KMS-11 (cell line): ENCODE measurements at regions not wholly inside any gene's neighbourhood (a gene's known extent, or its start where the extent isn't known, plus 50 kb on each side); places are given as distances from the start of the nearest gene placed in this dataset.

ENCODE experiments used
- H2AFZ ChIP-seq: fragments of 200-600 bp; sonication (generic); 2 replicates; pipeline ENCODE4 v1.6.1; 2016; ENCODE audit warnings: antibody characterized with exemption, mixed run types, low read depth
- H3K27ac ChIP-seq: fragments of 200-600 bp; sonication (generic); 2 replicates; pipeline ENCODE4 v1.6.1; 2016; ENCODE audit warnings: mild to moderate bottlenecking, mixed run types
- H3K27me3 ChIP-seq: fragments of 200-600 bp; sonication (generic); 2 replicates; pipeline ENCODE4 v1.6.1; 2017; ENCODE audit warnings: mild to moderate bottlenecking, low read depth, mixed run types, moderate library complexity; ENCODE audit not compliant: insufficient read depth
- H3K36me3 ChIP-seq: fragments of 200-600 bp; sonication (generic); 2 replicates; pipeline ENCODE4 v1.6.1; 2017; ENCODE audit warnings: mild to moderate bottlenecking, mixed run types; ENCODE audit not compliant: insufficient read depth
- H3K4me1 ChIP-seq: fragments of 200-600 bp; sonication (generic); 2 replicates; pipeline ENCODE4 v1.6.1; 2016; ENCODE audit warnings: mild to moderate bottlenecking, low read depth, mixed run types; ENCODE audit not compliant: poor library complexity, severe bottlenecking
- H3K4me2 ChIP-seq: fragments of 200-600 bp; sonication (generic); 2 replicates; pipeline ENCODE4 v1.7.0; 2016; ENCODE audit warnings: mild to moderate bottlenecking, mixed run types
- H3K4me3 ChIP-seq: fragments of 200-600 bp; sonication (generic); IDR thresholded peaks from 2 replicates; pipeline ENCODE4 v1.6.1; 2017; ENCODE audit warnings: low read depth, low read length, mixed read lengths; ENCODE audit not compliant: insufficient read depth
- H3K79me2 ChIP-seq: fragments of 200-600 bp; sonication (generic); 2 replicates; pipeline ENCODE4 v1.6.1; 2016; ENCODE audit warnings: low read depth, mixed run types; ENCODE audit not compliant: insufficient read depth
- H3K9ac ChIP-seq: fragments of 200-600 bp; sonication (generic); 2 replicates; pipeline ENCODE4 v1.6.1; 2016; ENCODE audit warnings: mild to moderate bottlenecking, mixed run types
- H4K20me1 ChIP-seq: fragments of 200-600 bp; sonication (generic); 2 replicates; pipeline ENCODE4 v1.6.1; 2016; ENCODE audit warnings: mild to moderate bottlenecking, mixed run types; ENCODE audit not compliant: insufficient read depth
- TF ChIP-seq, protein P1 (sequence below): fragments of 200-600 bp; sonication (generic); conservative IDR thresholded peaks from 2 replicates; pipeline ENCODE4 v1.6.1; 2017; ENCODE audit warnings: low read depth, mild to moderate bottlenecking, antibody characterized with exemption, low read length, moderate library complexity, mixed read lengths

DNA sequence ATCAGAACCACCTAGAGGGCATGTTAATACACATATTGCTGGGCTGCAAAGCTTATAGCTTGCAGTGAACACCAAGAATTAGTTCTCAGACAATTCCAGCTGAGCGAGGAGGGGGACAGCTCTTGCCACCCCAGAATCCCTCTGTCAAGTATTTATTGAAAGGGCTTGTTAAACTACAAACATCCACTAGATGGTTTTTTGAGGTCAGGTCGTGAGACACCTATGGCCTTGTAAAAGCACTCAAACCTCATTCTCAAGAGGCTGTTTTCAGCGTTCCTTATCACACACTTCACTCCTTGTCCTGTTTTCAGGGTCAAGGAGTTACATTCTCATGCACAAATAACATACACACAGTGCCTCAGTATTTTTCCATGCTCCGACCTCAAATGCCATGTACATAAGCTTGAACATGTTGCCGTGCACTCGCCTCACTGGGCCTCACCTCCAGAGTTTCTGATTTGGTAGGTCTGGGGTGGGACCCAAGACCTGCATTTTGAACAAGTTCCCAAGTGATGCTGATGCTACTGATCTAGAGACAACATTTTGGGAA, 98.8 kb upstream of the PTPRR start:
- no peaks in the 10 kb centered on the region for H3K27me3 ChIP-seq
- TF ChIP-seq, protein P1, sequence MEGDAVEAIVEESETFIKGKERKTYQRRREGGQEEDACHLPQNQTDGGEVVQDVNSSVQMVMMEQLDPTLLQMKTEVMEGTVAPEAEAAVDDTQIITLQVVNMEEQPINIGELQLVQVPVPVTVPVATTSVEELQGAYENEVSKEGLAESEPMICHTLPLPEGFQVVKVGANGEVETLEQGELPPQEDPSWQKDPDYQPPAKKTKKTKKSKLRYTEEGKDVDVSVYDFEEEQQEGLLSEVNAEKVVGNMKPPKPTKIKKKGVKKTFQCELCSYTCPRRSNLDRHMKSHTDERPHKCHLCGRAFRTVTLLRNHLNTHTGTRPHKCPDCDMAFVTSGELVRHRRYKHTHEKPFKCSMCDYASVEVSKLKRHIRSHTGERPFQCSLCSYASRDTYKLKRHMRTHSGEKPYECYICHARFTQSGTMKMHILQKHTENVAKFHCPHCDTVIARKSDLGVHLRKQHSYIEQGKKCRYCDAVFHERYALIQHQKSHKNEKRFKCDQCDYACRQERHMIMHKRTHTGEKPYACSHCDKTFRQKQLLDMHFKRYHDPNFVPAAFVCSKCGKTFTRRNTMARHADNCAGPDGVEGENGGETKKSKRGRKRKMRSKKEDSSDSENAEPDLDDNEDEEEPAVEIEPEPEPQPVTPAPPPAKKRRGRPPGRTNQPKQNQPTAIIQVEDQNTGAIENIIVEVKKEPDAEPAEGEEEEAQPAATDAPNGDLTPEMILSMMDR = no peak
- H3K79me2 ChIP-seq = no peaks in the 10 kb centered on the region
- no peak overlapping the region for H3K4me2 ChIP-seq
- H3K4me1 ChIP-seq = no peaks in the 10 kb centered on the region
- no peak overlapping the region for H2AFZ ChIP-seq
- H3K27ac ChIP-seq = no peak overlapping the region
- H3K4me3 ChIP-seq = no peak overlapping the region
- H3K36me3 ChIP-seq = no peaks in the 10 kb centered on the region
- no peak overlapping the region for H3K9ac ChIP-seq
- H4K20me1 ChIP-seq = no peaks in the 10 kb centered on the region

DNA sequence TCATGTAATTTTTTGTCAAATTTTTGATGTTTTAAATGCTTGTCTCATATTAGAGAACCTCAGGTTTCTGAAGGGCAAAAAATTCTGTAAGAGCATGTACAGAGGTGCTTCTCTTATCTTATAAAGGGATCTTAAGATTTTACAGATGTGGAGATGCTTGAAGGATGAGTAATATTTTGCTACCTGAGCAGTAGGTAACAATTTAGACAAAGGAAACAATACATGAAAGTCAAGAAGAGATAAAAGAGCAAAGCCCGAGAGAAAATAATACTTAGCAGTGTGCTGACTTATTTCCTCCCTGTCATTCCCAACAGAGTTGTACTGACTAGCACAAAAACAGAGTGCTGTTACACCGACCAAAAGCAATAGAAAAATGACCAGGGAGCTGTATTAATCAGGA, 98.1 kb upstream of the PTPRR start:
- Histone ChIP-seq H3K79me2 (no peaks in the 10 kb centered on the region), H3K4me2 (no peak overlapping the region), H4K20me1 (no peaks in the 10 kb centered on the region), H3K27me3 (no peaks in the 10 kb centered on the region), H3K36me3 (no peaks in the 10 kb centered on the region), H2AFZ (no peak overlapping the region), H3K4me1 (no peaks in the 10 kb centered on the region), H3K27ac (no peak overlapping the region), H3K4me3 (no peak overlapping the region), H3K9ac (no peak overlapping the region)
- TF ChIP-seq, protein P1 = no peak

DNA sequence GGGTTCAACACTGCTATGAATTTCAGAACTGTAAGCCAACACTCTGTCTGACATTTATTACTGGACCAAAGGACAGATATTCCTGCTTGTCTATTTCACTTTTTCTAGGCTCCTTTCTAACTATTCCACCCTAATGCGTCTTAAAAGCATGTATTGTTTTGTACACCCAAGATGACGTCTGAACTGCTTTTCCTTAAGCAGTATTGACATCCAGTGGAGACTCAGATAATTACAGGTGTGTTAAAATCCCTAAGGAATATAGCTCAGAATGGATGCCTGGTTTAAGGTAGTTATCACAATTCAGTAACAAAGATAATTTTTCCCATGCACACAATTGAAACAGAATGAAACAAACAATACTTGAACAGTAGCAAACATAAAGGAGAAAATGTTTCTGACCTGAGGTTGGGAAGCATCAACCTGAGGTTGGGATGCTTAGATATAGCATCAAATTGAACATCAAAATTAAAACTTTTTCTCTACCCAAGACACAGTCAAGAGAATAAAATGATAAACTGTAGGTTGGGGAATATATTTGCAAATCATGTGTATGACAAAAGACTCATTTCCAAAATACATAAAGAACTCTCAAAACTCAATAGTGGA, 93.7 kb upstream of the PTPRR start:
- Histone ChIP-seq H3K36me3 (no peaks in the 10 kb centered on the region), H3K4me2 (no peak overlapping the region), H4K20me1 (no peaks in the 10 kb centered on the region), H3K79me2 (no peaks in the 10 kb centered on the region), H3K27ac (no peak overlapping the region), H3K9ac (no peak overlapping the region), H3K4me3 (no peak overlapping the region), H3K4me1 (no peaks in the 10 kb centered on the region), H2AFZ (no peak overlapping the region), H3K27me3 (no peaks in the 10 kb centered on the region)
- TF ChIP-seq, protein P1 = no peak; the same call in 1 of the 2 replicates

DNA sequence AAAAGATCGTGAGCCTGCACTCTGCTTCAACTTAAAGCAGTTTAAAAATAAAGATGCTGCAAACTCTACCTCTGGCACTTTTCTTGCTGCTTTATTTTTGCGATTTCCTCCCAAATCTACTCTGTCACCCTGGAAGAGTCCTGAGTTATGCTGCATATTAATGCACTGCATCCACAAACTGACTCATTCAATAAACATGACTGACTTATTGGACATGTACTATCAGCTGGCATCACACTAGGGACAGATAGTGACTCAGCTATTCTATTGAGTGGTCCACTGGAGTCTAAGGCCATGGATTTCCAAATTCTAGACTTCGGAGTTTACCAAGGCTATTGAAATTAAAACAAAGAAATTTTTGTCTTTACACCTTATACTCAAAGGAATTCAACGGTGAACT, 90.7 kb upstream of the PTPRR start:
- Histone ChIP-seq H3K79me2 (no peaks in the 10 kb centered on the region), H3K27ac (no peak overlapping the region), H4K20me1 (no peaks in the 10 kb centered on the region), H3K36me3 (no peaks in the 10 kb centered on the region), H3K4me1 (no peaks in the 10 kb centered on the region), H3K4me2 (no peak overlapping the region), H3K9ac (no peak overlapping the region), H2AFZ (no peak overlapping the region), H3K4me3 (no peak overlapping the region), H3K27me3 (no peaks in the 10 kb centered on the region)
- TF ChIP-seq, protein P1 = no peak
